A549 (cell line): ENCODE measurements at regions not wholly inside any gene's neighbourhood (a gene's known extent, or its start where the extent isn't known, plus 50 kb on each side); places are given as distances from the start of the nearest gene placed in this dataset.

Experiments
- ATAC-seq, 2 experiments: fragments of 200-7000 bp in 1 of 2; fragments of >200 bp in 1 of 2; cut with Nextera tagmentation in 1 of 2; cut with Tn5 transposase in 1 of 2; 3 replicates each; pipeline versions ENCODE4 v1.8.0 to v1.9.1; 2018 to 2020; ENCODE audit warnings: mild to moderate bottlenecking in 1 of 2, moderate library complexity in 1 of 2
- CTCF ChIA-PET: fragments of 300-600 bp; sonication (Branson Sonifier 250); formaldehyde crosslinking; extraction: SDS; loops from one replicate; lab custom pipeline; 2021; ENCODE audit warnings: antibody characterized with exemption, inconsistent platforms; lab: Yijun Ruan, JAX
- POLR2A ChIA-PET: fragments of 350-600 bp; formaldehyde crosslinking; extraction: SDS; loops from one replicate; lab custom pipeline; 2021; ENCODE audit warnings: antibody characterized with exemption, inconsistent platforms; lab: Yijun Ruan, JAX
- DNase-seq, 2 experiments: peaks; one replicate each; pipeline versions ENCODE4 v3.0.0 to v3.0.0-alpha.2; 2011 to 2016; ENCODE audit warnings: low read depth in 1 of 2, low spot score in 1 of 2
- FAIRE-seq: peaks from 2 replicates; lab custom pipeline; 2011; peaks lifted over from hg19 to GRCh38; lab: Jason Lieb, UNC
- H3K27ac ChIP-seq, 2 experiments: fragments of >200 bp; sonication (Bioruptor Twin); formaldehyde crosslinking; 3 replicates each; pipeline ENCODE4 v1.5.1; 2016 to 2017
- H3K4me1 ChIP-seq: fragments of >200 bp; sonication (Bioruptor Twin); formaldehyde crosslinking; 3 replicates; pipeline ENCODE4 v1.6.1; 2016
- H3K4me2 ChIP-seq: fragments of >200 bp; sonication (Bioruptor Twin); formaldehyde crosslinking; 3 replicates; pipeline ENCODE4 v1.6.1; 2016
- H3K4me3 ChIP-seq: fragments of >200 bp; sonication (Bioruptor Twin); formaldehyde crosslinking; 3 replicates; pipeline ENCODE4 v1.5.1; 2016
- H3K9me3 ChIP-seq: fragments of >200 bp; sonication (Bioruptor Twin); formaldehyde crosslinking; 3 replicates; pipeline ENCODE4 v1.6.1; 2016
- CEBPB ChIP-seq, 2 experiments: fragments of >200 bp in 1 of 2; sonication (Bioruptor Twin) in 1 of 2; formaldehyde crosslinking in 1 of 2; IDR thresholded peaks; 2 replicates each; pipeline ENCODE4 v1.6.1; 2012 to 2016
- EHMT2 ChIP-seq: fragments of 200-600 bp; sonication (generic); IDR thresholded peaks from 2 replicates; pipeline ENCODE4 v1.6.1; 2016; ENCODE audit warnings: antibody characterized with exemption, low read depth, mild to moderate bottlenecking, moderate library complexity
- EP300 ChIP-seq, 2 experiments: fragments of >200 bp; sonication (Bioruptor Twin); formaldehyde crosslinking; IDR thresholded peaks; 2 replicates in 1 of 2; 3 replicates in 1 of 2; pipeline ENCODE4 v1.6.1; 2016 to 2017
- FOSL2 ChIP-seq, 2 experiments: fragments of 450-650 bp in 1 of 2; fragments of >200 bp in 1 of 2; sonication (Bioruptor Twin) in 1 of 2; formaldehyde crosslinking; IDR thresholded peaks; 2 replicates each; pipeline versions ENCODE4 v1.5.0 to v1.6.1; 2016 to 2020; ENCODE audit warnings: mild to moderate bottlenecking in 1 of 2, moderate library complexity in 1 of 2
- FOXS1 ChIP-seq: fragments of 250-450 bp; sonication (Bioruptor Pico); IDR thresholded peaks from 2 replicates; pipeline ENCODE4 v1.5.0; 2020; ENCODE audit warnings: mild to moderate bottlenecking, moderate library complexity
- HDAC2 ChIP-seq: fragments of 200-600 bp; sonication (generic); IDR thresholded peaks from 2 replicates; pipeline ENCODE4 v1.6.1; 2016
- HEYL ChIP-seq: fragments of 250-450 bp; sonication (Bioruptor Pico); IDR thresholded peaks from 2 replicates; pipeline ENCODE4 v1.8.0; 2021; ENCODE audit warnings: mild to moderate bottlenecking, moderate library complexity
- JUN ChIP-seq, 2 experiments: fragments of >200 bp; sonication (Bioruptor Twin); formaldehyde crosslinking; IDR thresholded peaks; 2 replicates in 1 of 2; 3 replicates in 1 of 2; pipeline ENCODE4 v1.6.1; 2016 to 2017
- RAD21 ChIP-seq, 2 experiments: fragments of >200 bp in 1 of 2; sonication (Bioruptor Twin) in 1 of 2; formaldehyde crosslinking in 1 of 2; IDR thresholded peaks in 1 of 2; conservative IDR thresholded peaks in 1 of 2; 2 replicates in 1 of 2; 3 replicates in 1 of 2; pipeline ENCODE4 v1.6.1; 2012 to 2018; ENCODE audit warnings: inconsistent platforms in 1 of 2
- SMC3 ChIP-seq: fragments of >200 bp; sonication (Bioruptor Twin); formaldehyde crosslinking; IDR thresholded peaks from 3 replicates; pipeline ENCODE4 v1.6.1; 2018; ENCODE audit warnings: inconsistent platforms
- SREBF2 ChIP-seq: fragments of 450-650 bp; IDR thresholded peaks from 2 replicates; pipeline ENCODE4 v1.6.1; 2014; ENCODE audit warnings: mild to moderate bottlenecking, moderate library complexity
- ZFP36 ChIP-seq: fragments of 450-650 bp; IDR thresholded peaks from 2 replicates; pipeline ENCODE4 v1.6.1; 2014; ENCODE audit warnings: borderline replicate concordance; ENCODE audit not compliant: partially characterized antibody
- whole genome bisulfite sequencing: methylation state at CpG from one replicate; pipeline ENCODE4 v1.1.6; 2017; ENCODE audit errors: missing lambda C conversion rate; 5-methylcytosine and 5-hydroxymethylcytosine counted together
- TF ChIP-seq, protein P1 (sequence below): IDR thresholded peaks from 2 replicates; pipeline ENCODE4 v1.6.1; 2012; ENCODE audit warnings: low read depth, borderline replicate concordance
- TF ChIP-seq, protein P2 (sequence below): fragments of 200-600 bp; sonication (generic); IDR thresholded peaks from 2 replicates; pipeline ENCODE4 v1.6.1; 2016; ENCODE audit warnings: antibody characterized with exemption, mild to moderate bottlenecking, moderate library complexity

DNA sequence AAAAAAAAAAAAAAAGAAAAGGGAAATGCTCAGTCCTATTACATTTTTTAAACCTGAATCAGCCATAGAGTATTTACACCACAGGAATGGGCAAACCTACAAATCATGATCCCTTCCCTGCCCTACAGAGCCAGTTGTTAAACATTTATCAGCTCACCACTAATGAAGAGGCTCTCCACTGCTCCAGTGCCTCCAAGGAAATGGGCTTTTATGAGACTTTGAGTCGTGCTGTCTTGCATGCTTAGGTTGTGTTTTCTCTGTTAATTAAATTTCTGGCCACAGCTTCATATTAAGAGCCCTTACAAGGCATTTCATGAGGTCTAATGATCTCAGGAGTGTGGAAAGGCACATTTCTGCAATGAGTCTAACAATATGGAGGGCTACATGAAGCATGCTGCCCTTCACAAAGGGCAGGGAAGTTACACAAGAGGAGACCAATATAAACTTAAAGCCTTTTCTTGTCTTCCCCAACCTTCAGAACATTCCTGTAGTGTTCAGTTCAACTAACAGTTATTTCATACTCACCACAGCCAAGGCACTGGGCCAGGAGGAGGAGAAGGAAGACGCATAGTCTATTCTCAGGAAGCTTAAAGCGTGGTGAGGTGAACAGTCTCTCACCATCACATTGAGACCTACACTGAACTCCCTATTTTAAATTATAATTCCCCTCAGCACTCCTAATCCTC, 140.1 kb upstream of the ABCA1 start:
- Histone ChIP-seq H3K4me2 (no peak overlapping the region), H3K27ac (peak overlapping the region; percentile 15 to 41; a peak in 4 of 6 replicates), H3K4me3 (no peak overlapping the region), H3K9me3 (peaks cover 8% of the 10 kb centered on the region; the same call in 2 of the 3 replicates), H3K4me1 (peaks cover 61% of the 10 kb centered on the region)
- no peak for ATAC-seq
- CTCF ChIA-PET: interaction anchor here (0.8 to 1.4 kb wide), 2 partner anchors 347 kb away, joined by 3 to 5 read pairs; no protein-coding TSS in a partner anchor
- no peak for FAIRE-seq
- TF ChIP-seq EP300 (IDR thresholded peaks at IDR 0.05) (no peak), FOSL2 (IDR thresholded peaks at IDR 0.05) (no peak), FOSL2 (CRISPR knock-in tag; IDR thresholded peaks at IDR 0.05) (peak; percentile 59), EHMT2 (no peak), RAD21 (conservative IDR thresholded peaks at IDR 0.05 in 1 of 2, IDR thresholded peaks at IDR 0.05 in 1 of 2) (no peak), FOXS1 (no peak), CEBPB (IDR thresholded peaks at IDR 0.05) (0 out of 4 replicates have a peak, but pooled peaks of 1 of the 2 experiments have one; percentile 4), SREBF2 (no peak), SMC3 (no peak)
- TF ChIP-seq, protein P1, sequence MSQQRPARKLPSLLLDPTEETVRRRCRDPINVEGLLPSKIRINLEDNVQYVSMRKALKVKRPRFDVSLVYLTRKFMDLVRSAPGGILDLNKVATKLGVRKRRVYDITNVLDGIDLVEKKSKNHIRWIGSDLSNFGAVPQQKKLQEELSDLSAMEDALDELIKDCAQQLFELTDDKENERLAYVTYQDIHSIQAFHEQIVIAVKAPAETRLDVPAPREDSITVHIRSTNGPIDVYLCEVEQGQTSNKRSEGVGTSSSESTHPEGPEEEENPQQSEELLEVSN: no peak
- TF ChIP-seq, protein P2, sequence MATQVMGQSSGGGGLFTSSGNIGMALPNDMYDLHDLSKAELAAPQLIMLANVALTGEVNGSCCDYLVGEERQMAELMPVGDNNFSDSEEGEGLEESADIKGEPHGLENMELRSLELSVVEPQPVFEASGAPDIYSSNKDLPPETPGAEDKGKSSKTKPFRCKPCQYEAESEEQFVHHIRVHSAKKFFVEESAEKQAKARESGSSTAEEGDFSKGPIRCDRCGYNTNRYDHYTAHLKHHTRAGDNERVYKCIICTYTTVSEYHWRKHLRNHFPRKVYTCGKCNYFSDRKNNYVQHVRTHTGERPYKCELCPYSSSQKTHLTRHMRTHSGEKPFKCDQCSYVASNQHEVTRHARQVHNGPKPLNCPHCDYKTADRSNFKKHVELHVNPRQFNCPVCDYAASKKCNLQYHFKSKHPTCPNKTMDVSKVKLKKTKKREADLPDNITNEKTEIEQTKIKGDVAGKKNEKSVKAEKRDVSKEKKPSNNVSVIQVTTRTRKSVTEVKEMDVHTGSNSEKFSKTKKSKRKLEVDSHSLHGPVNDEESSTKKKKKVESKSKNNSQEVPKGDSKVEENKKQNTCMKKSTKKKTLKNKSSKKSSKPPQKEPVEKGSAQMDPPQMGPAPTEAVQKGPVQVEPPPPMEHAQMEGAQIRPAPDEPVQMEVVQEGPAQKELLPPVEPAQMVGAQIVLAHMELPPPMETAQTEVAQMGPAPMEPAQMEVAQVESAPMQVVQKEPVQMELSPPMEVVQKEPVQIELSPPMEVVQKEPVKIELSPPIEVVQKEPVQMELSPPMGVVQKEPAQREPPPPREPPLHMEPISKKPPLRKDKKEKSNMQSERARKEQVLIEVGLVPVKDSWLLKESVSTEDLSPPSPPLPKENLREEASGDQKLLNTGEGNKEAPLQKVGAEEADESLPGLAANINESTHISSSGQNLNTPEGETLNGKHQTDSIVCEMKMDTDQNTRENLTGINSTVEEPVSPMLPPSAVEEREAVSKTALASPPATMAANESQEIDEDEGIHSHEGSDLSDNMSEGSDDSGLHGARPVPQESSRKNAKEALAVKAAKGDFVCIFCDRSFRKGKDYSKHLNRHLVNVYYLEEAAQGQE: no peak
- peak in 1 of 2 experiments; percentile 60 for DNase-seq
- WGBS: 56% methylated on average over 3 of the region's 3 CpGs
- POLR2A ChIA-PET: no interaction called here

GRCh38 chr9:105069285-105069684, 141.3 kb upstream of the ABCA1 start:
- Histone ChIP-seq H3K27ac (peak overlapping the region; percentile 71 to 77; a peak in 5 of 6 replicates), H3K9me3 (peaks cover 8% of the 10 kb centered on the region; the same call in 2 of the 3 replicates), H3K4me2 (0 out of 3 replicates have a peak overlapping the region, but pooled peaks have one; percentile 46), H3K4me1 (peaks cover 57% of the 10 kb centered on the region), H3K4me3 (no peak overlapping the region)
- TF ChIP-seq SMC3 (no peak), HDAC2 (0 out of 2 replicates have a peak, but pooled peaks have one; percentile 23), JUN (IDR thresholded peaks at IDR 0.05) (no peak), ZFP36 (peak; percentile 32)
- FAIRE-seq (no peak), DNase-seq (no peak), ATAC-seq (no peak)
- WGBS: 96% methylated on average over 5 of the region's 5 CpGs
- ChIA-PET CTCF (interaction anchor here (1.4 kb wide), 1 partner anchor 346 kb away, joined by 5 read pairs; no protein-coding TSS in a partner anchor), POLR2A (interaction anchor here (0.8 kb wide), 1 partner anchor 141 kb away, joined by 3 read pairs; the partner anchor contains the start of gene ABCA1)

- peak in 1 of 2 experiments; percentile 23 for DNase-seq
- ChIA-PET CTCF (no interaction called here), POLR2A (interaction anchor here (0.8 kb wide), 1 partner anchor 142 kb away, joined by 3 read pairs; the partner anchor contains the start of gene ABCA1)
- WGBS: 13% methylated on average over 1 of the region's 1 CpG
- peak in 1 of 2 experiments; percentile 5; a peak in 1 of 4 replicates for TF ChIP-seq CEBPB (IDR thresholded peaks at IDR 0.05)
- TF ChIP-seq HEYL (CRISPR knock-in tag): no peak
- FAIRE-seq: no peak
- no peak; a peak in 1 of 6 replicates for ATAC-seq
- H3K4me1 ChIP-seq: peaks cover 56% of the 10 kb centered on the region
- peak overlapping the region; percentile 71 to 77; a peak in 5 of 6 replicates for H3K27ac ChIP-seq
- no peak overlapping the region for H3K4me3 ChIP-seq
- H3K4me2 ChIP-seq: peak overlapping the region; percentile 46; the same call in 2 of the 3 replicates
- peaks cover 8% of the 10 kb centered on the region; the same call in 2 of the 3 replicates for H3K9me3 ChIP-seq
Measured at GRCh38 chr9:105069696-105070095, 141.7 kb upstream of the ABCA1 start.
